Ovary (tissue), 7 donors: ENCODE measurements at regions not wholly inside any gene's neighbourhood (a gene's known extent, or its start where the extent isn't known, plus 50 kb on each side); places are given as distances from the start of the nearest gene placed in this dataset. TPM values are rescaled to one million over a fixed set of nuclear protein-coding genes. Genes with fewer than 3 reads are reported as not detected.

Experiments used
- DNase-seq, 5 donors: peaks; one replicate each; pipeline ENCODE4 v3.0.0-alpha.2; 2019 to 2020
- H3K27ac ChIP-seq, 2 donors: fragments of 200-600 bp; one replicate each; pipeline versions ENCODE4 v1.5.1 to v1.8.0; 2019 to 2022
- H3K27me3 ChIP-seq: fragments of 200-600 bp; one replicate; pipeline ENCODE4 v1.8.0; 2022
- H3K36me3 ChIP-seq: fragments of 200-600 bp; sonication (generic); one replicate; pipeline ENCODE4 v1.5.1; 2019
- H3K4me1 ChIP-seq: one replicate; pipeline ENCODE4 v1.8.1; 2013; ENCODE audit warnings: mild to moderate bottlenecking, moderate library complexity; ENCODE audit not compliant: insufficient read depth
- H3K4me3 ChIP-seq: fragments of 200-600 bp; sonication (generic); one replicate; pipeline ENCODE4 v1.5.1; 2017
- H3K9me3 ChIP-seq, 2 donors: fragments of 200-600 bp in 1 of 2; sonication (generic) in 1 of 2; one replicate each; pipeline versions ENCODE4 v1.5.1 to v1.8.1; 2013 to 2019; ENCODE audit warnings: mild to moderate bottlenecking in 1 of 2, moderate library complexity in 1 of 2
- EP300 ChIP-seq: sonication (generic); formaldehyde crosslinking; IDR thresholded peaks from one replicate; pipeline ENCODE4 v1.6.1; 2017; ENCODE audit warnings: antibody characterized with exemption
- POLR2A ChIP-seq: fragments of 450-650 bp; IDR thresholded peaks from one replicate; pipeline ENCODE4 v1.6.1; 2017; ENCODE audit warnings: antibody characterized with exemption, mild to moderate bottlenecking, moderate library complexity
- WGBS, 3 donors: extraction: QIAGEN DNeasy Blood & Tissue Kit in 1 of 3; methylation state at CpG; one replicate each; pipeline versions ENCODE4 v1.1.5 to v1.1.7; 2013 to 2017; 5-methylcytosine and 5-hydroxymethylcytosine counted together
- intact Hi-C, 4 donors: fragments of 100-400 bp; cut with DNase I; formaldehyde crosslinking; loops; one replicate each; pipeline versions ENCODE4 v1.11.0 to v1.15.1; 2022 to 2023
- small RNA-seq: library from RNA; depleted of rRNA; stranded (forward); fragments of <200 nt; gene quantifications from one replicate; pipeline ENCODE3, GENCODE V24; 2016
- TF ChIP-seq, protein P1 (sequence below), 3 donors: fragments of 450-650 bp in 2 of 3; fragments of 200-600 bp in 1 of 3; IDR thresholded peaks; one replicate each; pipeline versions ENCODE4 v1.5.1 to v1.8.0; 2016 to 2022; ENCODE audit warnings: antibody characterized with exemption in 3 of 3, mild to moderate bottlenecking in 1 of 3
- donor health status: DM: no; HTN: no; CAD: no; lungs with moderate emphysema.
- donor health status: DM: no; HTN: no; CAD: no.
- donor health status: Bipolar disorder and iron deficiency.
- donor health status: DM: no; HTN: no; CAD: no.
- donor health status: DM: yes; HTN: yes; CAD: no.

- H3K27me3 ChIP-seq, result no peaks in the 10 kb centered on the region
- H3K27ac ChIP-seq, result no peak overlapping the region
- peaks cover 2% of the 10 kb centered on the region for H3K4me1 ChIP-seq
- WGBS, 3 donors, result 56 to 83% (median 68%) methylated on average over 1 of the region's 1 CpG
- TF ChIP-seq, protein P1, sequence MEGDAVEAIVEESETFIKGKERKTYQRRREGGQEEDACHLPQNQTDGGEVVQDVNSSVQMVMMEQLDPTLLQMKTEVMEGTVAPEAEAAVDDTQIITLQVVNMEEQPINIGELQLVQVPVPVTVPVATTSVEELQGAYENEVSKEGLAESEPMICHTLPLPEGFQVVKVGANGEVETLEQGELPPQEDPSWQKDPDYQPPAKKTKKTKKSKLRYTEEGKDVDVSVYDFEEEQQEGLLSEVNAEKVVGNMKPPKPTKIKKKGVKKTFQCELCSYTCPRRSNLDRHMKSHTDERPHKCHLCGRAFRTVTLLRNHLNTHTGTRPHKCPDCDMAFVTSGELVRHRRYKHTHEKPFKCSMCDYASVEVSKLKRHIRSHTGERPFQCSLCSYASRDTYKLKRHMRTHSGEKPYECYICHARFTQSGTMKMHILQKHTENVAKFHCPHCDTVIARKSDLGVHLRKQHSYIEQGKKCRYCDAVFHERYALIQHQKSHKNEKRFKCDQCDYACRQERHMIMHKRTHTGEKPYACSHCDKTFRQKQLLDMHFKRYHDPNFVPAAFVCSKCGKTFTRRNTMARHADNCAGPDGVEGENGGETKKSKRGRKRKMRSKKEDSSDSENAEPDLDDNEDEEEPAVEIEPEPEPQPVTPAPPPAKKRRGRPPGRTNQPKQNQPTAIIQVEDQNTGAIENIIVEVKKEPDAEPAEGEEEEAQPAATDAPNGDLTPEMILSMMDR (IDR thresholded peaks at IDR 0.05), result no peak
- TF ChIP-seq EP300 (no peak), POLR2A (no peak)
- DNase-seq, result no peak
- intact Hi-C loops, result no loop called here
- H3K4me3 ChIP-seq, result no peak overlapping the region
- H3K9me3 ChIP-seq, result no peaks in the 10 kb centered on the region
- no peaks in the 10 kb centered on the region for H3K36me3 ChIP-seq
These were observed 53.2 kb upstream of the ITGA1 start for GRCh38 chr5:52734557-52734956.

GRCh38 chr5:52735139-52735538, 52.6 kb upstream of the ITGA1 start:
- no peak overlapping the region for H3K4me3 ChIP-seq
- H3K36me3 ChIP-seq, result no peaks in the 10 kb centered on the region
- H3K27me3 ChIP-seq, result no peaks in the 10 kb centered on the region
- no peaks in the 10 kb centered on the region for H3K9me3 ChIP-seq
- peaks cover 2% of the 10 kb centered on the region for H3K4me1 ChIP-seq
- intact Hi-C loops, result no loop called here
- 25 to 40% (median 28%) methylated on average over 4 of the region's 4 CpGs for WGBS, 3 donors
- H3K27ac ChIP-seq, result no peak overlapping the region
- TF ChIP-seq, protein P1 (IDR thresholded peaks at IDR 0.05), result no peak
- TF ChIP-seq EP300 (no peak), POLR2A (no peak)
- no peak for DNase-seq

Small RNAs in the stretch of these regions (small RNA-seq; reads per million reads assigned to genes)
- gene RPS17P11, result not detected
